ENCODE measurements at regions not wholly inside any gene's neighbourhood (a gene's known extent, or its start where the extent isn't known, plus 50 kb on each side); places are given as distances from the start of the nearest gene placed in this dataset.

DNA sequence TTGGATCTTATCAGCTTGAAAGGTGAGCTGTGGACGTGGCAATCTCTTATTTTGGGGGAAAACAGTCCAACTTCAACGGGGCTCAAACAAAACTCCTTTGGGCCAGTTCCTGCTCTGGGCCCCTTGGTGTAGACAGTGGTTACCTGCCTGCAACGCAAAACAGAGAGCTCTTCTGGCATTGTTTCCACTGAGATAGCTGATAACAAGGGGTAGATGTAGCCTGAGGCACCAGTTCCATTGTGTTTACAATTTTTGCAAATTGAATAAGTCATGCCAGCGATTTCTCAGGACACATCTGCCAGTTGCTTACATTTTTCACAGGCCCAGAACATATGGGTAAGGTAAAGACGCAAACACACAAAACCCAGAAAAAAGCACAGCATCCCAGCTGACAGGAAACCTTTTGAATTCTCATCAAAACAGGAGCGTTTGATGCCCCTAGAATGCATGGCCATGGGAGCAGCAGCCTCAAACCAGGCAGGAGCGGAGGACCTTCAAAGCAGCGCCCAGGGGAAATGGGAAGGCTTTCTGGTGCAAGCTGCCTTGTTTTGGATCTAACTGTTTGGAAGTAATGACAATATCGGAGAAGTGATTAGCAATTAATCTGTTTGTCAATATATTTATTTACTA is 259.7 kb downstream of the AACS start:
- 11% methylated on average over 9 of the region's 9 CpGs for WGBS (ENCODE audit: insufficient coverage, insufficient replicate concordance, low lambda C conversion rate, missing lambda C conversion rate)
- ChIA-PET CTCF (interaction anchor here (0.5 kb wide), 1 partner anchor 293 kb away, joined by 3 read pairs; no protein-coding TSS in a partner anchor), RAD21 (ENCODE audit: unreplicated experiment) (no interaction called here), SMC1A (ENCODE audit: uncharacterized antibody, unreplicated experiment) (no interaction called here), POLR2A (no interaction called here)
- Histone ChIP-seq H3K9ac (ENCODE audit: control insufficient read depth, insufficient read depth, low read length) (no peak overlapping the region), H2AFZ (ENCODE audit: control insufficient read depth, low read depth, low read length) (no peak overlapping the region), H4K20me1 (ENCODE audit: control insufficient read depth, insufficient read depth) (no peaks in the 10 kb centered on the region), H3K27ac (ENCODE audit: control insufficient read depth, insufficient read depth) (no peak overlapping the region), H3K9me3 (replicated peaks; ENCODE audit: control insufficient read depth, insufficient read depth, low read length) (no peaks in the 10 kb centered on the region), H3K36me3 (ENCODE audit: control insufficient read depth in 2 of 2, insufficient read depth in 2 of 2, low read length in 1 of 2) (no peaks in the 10 kb centered on the region), H3K4me3 (no peak overlapping the region), H3K27me3 (replicated peaks in 1 of 2; ENCODE audit: control insufficient read depth in 2 of 2, insufficient read depth in 2 of 2, low read length in 1 of 2) (no peaks in the 10 kb centered on the region; a peak in 2 of 4 replicates), H3K4me1 (ENCODE audit: control insufficient read depth, insufficient read depth, low read length) (no peaks in the 10 kb centered on the region), H3K79me2 (ENCODE audit: control insufficient read depth, insufficient read depth, low read length) (no peaks in the 10 kb centered on the region), H3K4me2 (ENCODE audit: control insufficient read depth, insufficient read depth) (no peak overlapping the region)
- ATAC-seq (no peak), DNase-seq (ENCODE audit: low read depth, low spot score) (no peak), FAIRE-seq (no peak)
- no TSS peak for BruUV-seq (replicated peaks)
- in situ Hi-C loops (cut with MboI): no loop called here
- intact Hi-C loops (cut with micrococcal nuclease; ENCODE audit: unreplicated experiment): loop anchor here (10.0 kb wide), 1 partner anchor 210 kb away; no protein-coding TSS in a partner anchor
- no peak for TF ChIP-seq RCOR1 (conservative IDR thresholded peaks at IDR 0.05; ENCODE audit: low read depth, low read length)
- TF ChIP-seq MYC (IDR thresholded peaks at IDR 0.05; ENCODE audit: insufficient read depth, insufficient read length, insufficient replicate concordance, low read length, severe bottlenecking): no peak
- no peak for TF ChIP-seq CHD2 (IDR thresholded peaks at IDR 0.05; ENCODE audit: borderline replicate concordance, low read depth, low read length)
- no peak for TF ChIP-seq ZNF24 (IDR thresholded peaks at IDR 0.05)
- no peak for TF ChIP-seq GABPA (IDR thresholded peaks at IDR 0.05; ENCODE audit: low read depth)
- no peak for TF ChIP-seq ZNF622 (IDR thresholded peaks at IDR 0.05)
- no peak for TF ChIP-seq KDM1A (IDR thresholded peaks at IDR 0.05; ENCODE audit: borderline replicate concordance)
- TF ChIP-seq, protein P1, sequence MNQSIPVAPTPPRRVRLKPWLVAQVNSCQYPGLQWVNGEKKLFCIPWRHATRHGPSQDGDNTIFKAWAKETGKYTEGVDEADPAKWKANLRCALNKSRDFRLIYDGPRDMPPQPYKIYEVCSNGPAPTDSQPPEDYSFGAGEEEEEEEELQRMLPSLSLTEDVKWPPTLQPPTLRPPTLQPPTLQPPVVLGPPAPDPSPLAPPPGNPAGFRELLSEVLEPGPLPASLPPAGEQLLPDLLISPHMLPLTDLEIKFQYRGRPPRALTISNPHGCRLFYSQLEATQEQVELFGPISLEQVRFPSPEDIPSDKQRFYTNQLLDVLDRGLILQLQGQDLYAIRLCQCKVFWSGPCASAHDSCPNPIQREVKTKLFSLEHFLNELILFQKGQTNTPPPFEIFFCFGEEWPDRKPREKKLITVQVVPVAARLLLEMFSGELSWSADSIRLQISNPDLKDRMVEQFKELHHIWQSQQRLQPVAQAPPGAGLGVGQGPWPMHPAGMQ (IDR thresholded peaks at IDR 0.05; ENCODE audit: borderline replicate concordance): no peak
- TF ChIP-seq CHD4 (IDR thresholded peaks at IDR 0.05): no peak
- TF ChIP-seq, protein P2, sequence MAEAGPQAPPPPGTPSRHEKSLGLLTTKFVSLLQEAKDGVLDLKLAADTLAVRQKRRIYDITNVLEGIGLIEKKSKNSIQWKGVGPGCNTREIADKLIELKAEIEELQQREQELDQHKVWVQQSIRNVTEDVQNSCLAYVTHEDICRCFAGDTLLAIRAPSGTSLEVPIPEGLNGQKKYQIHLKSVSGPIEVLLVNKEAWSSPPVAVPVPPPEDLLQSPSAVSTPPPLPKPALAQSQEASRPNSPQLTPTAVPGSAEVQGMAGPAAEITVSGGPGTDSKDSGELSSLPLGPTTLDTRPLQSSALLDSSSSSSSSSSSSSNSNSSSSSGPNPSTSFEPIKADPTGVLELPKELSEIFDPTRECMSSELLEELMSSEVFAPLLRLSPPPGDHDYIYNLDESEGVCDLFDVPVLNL (IDR thresholded peaks at IDR 0.05; ENCODE audit: low read depth, low read length): no peak
- no peak for TF ChIP-seq HDGF (IDR thresholded peaks at IDR 0.05)
- TF ChIP-seq RUNX3 (IDR thresholded peaks at IDR 0.05; ENCODE audit: low read length): no peak
- TF ChIP-seq EED (IDR thresholded peaks at IDR 0.05; ENCODE audit: low read depth): no peak
- no peak for TF ChIP-seq EP300 (IDR thresholded peaks at IDR 0.05; ENCODE audit: borderline replicate concordance in 1 of 2, control insufficient read depth in 1 of 2, low read depth in 2 of 2, low read length in 2 of 2)
- TF ChIP-seq IKZF2 (IDR thresholded peaks at IDR 0.05): no peak
- TF ChIP-seq, protein P3, sequence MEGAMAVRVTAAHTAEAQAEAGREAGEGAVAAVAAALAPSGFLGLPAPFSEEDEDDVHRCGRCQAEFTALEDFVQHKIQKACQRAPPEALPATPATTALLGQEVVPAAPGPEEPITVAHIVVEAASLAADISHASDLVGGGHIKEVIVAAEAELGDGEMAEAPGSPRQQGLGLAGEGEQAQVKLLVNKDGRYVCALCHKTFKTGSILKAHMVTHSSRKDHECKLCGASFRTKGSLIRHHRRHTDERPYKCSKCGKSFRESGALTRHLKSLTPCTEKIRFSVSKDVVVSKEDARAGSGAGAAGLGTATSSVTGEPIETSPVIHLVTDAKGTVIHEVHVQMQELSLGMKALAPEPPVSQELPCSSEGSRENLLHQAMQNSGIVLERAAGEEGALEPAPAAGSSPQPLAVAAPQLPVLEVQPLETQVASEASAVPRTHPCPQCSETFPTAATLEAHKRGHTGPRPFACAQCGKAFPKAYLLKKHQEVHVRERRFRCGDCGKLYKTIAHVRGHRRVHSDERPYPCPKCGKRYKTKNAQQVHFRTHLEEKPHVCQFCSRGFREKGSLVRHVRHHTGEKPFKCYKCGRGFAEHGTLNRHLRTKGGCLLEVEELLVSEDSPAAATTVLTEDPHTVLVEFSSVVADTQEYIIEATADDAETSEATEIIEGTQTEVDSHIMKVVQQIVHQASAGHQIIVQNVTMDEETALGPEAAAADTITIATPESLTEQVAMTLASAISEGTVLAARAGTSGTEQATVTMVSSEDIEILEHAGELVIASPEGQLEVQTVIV (IDR thresholded peaks at IDR 0.05; ENCODE audit: borderline replicate concordance, partially characterized antibody): no peak
- no peak for TF ChIP-seq JUND (IDR thresholded peaks at IDR 0.05; ENCODE audit: low read depth, low read length)
- TF ChIP-seq, protein P4, sequence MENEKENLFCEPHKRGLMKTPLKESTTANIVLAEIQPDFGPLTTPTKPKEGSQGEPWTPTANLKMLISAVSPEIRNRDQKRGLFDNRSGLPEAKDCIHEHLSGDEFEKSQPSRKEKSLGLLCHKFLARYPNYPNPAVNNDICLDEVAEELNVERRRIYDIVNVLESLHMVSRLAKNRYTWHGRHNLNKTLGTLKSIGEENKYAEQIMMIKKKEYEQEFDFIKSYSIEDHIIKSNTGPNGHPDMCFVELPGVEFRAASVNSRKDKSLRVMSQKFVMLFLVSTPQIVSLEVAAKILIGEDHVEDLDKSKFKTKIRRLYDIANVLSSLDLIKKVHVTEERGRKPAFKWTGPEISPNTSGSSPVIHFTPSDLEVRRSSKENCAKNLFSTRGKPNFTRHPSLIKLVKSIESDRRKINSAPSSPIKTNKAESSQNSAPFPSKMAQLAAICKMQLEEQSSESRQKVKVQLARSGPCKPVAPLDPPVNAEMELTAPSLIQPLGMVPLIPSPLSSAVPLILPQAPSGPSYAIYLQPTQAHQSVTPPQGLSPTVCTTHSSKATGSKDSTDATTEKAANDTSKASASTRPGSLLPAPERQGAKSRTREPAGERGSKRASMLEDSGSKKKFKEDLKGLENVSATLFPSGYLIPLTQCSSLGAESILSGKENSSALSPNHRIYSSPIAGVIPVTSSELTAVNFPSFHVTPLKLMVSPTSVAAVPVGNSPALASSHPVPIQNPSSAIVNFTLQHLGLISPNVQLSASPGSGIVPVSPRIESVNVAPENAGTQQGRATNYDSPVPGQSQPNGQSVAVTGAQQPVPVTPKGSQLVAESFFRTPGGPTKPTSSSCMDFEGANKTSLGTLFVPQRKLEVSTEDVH (IDR thresholded peaks at IDR 0.05; ENCODE audit: low read depth, partially characterized antibody): no peak
